Keratinocyte (primary cell): ENCODE measurements at regions not wholly inside any gene's neighbourhood (a gene's known extent, or its start where the extent isn't known, plus 50 kb on each side); places are given as distances from the start of the nearest gene placed in this dataset.

Experiments
- DNase-seq: peaks from one replicate; pipeline ENCODE4 v3.0.0-alpha.2; 2011; ENCODE audit warnings: low read depth, missing footprints, low spot score
- FAIRE-seq: peaks from 2 replicates; lab custom pipeline; 2011; peaks lifted over from hg19 to GRCh38; lab: Jason Lieb, UNC
- H2AFZ ChIP-seq: 2 replicates; pipeline ENCODE4 v1.6.0; 2012; ENCODE audit warnings: low read length, control low read depth, inconsistent platforms; ENCODE audit not compliant: control insufficient read depth
- H3K27ac ChIP-seq: 2 replicates; pipeline ENCODE4 v1.5.1; 2011; ENCODE audit warnings: low read length; ENCODE audit not compliant: control insufficient read depth, insufficient read depth
- H3K27me3 ChIP-seq: 3 replicates; pipeline ENCODE4 v1.6.0; 2011; ENCODE audit warnings: low read length; ENCODE audit not compliant: control insufficient read depth, insufficient read depth; ENCODE audit errors: extremely low read depth
- H3K36me3 ChIP-seq, 2 experiments: 2 replicates in 1 of 2; 3 replicates in 1 of 2; pipeline ENCODE4 v1.5.1; 2011; ENCODE audit warnings: low read length in 2 of 2, mild to moderate bottlenecking in 1 of 2; ENCODE audit not compliant: control insufficient read depth in 2 of 2, insufficient read depth in 2 of 2; ENCODE audit errors: extremely low read depth in 1 of 2
- H3K4me1 ChIP-seq: 3 replicates; pipeline ENCODE4 v1.5.1; 2011; ENCODE audit warnings: low read length; ENCODE audit not compliant: control insufficient read depth, insufficient read depth; ENCODE audit errors: extremely low read depth
- H3K4me2 ChIP-seq: 3 replicates; pipeline ENCODE4 v1.6.0; 2011; ENCODE audit warnings: low read depth, low read length; ENCODE audit not compliant: control insufficient read depth, insufficient read depth; ENCODE audit errors: extremely low read depth
- H3K4me3 ChIP-seq, 3 experiments: fragments of 200-600 bp in 1 of 3; sonication (generic) in 1 of 3; 2 replicates in 2 of 3; 3 replicates in 1 of 3; pipeline ENCODE4 v1.5.1; 2011 to 2016; ENCODE audit warnings: low read length in 3 of 3, mild to moderate bottlenecking in 3 of 3, control low read depth in 2 of 3, inconsistent platforms in 1 of 3, low read depth in 1 of 3, mixed read lengths in 1 of 3, mixed run types in 1 of 3, moderate library complexity in 1 of 3; ENCODE audit not compliant: control insufficient read depth in 2 of 3, insufficient read depth in 2 of 3; ENCODE audit errors: extremely low read depth in 1 of 3
- H3K79me2 ChIP-seq: 2 replicates; pipeline ENCODE4 v1.6.0; 2012; ENCODE audit warnings: low read length; ENCODE audit not compliant: control insufficient read depth, insufficient read depth
- H3K9ac ChIP-seq: 3 replicates; pipeline ENCODE4 v1.6.0; 2011; ENCODE audit warnings: low read length; ENCODE audit not compliant: control insufficient read depth, insufficient read depth; ENCODE audit errors: extremely low read depth
- H3K9me1 ChIP-seq: 3 replicates; pipeline ENCODE4 v1.6.0; 2011; ENCODE audit warnings: low read length; ENCODE audit not compliant: control insufficient read depth, insufficient read depth; ENCODE audit errors: extremely low read depth
- H3K9me3 ChIP-seq: 2 replicates; pipeline ENCODE4 v1.5.1; 2012; ENCODE audit warnings: low read depth, low read length; ENCODE audit not compliant: control insufficient read depth
- H4K20me1 ChIP-seq: 3 replicates; pipeline ENCODE4 v1.6.0; 2011; ENCODE audit warnings: low read length; ENCODE audit not compliant: control insufficient read depth, insufficient read depth; ENCODE audit errors: extremely low read depth
- EZH2 ChIP-seq: IDR thresholded peaks from one replicate; pipeline ENCODE4 v1.6.1; 2012; ENCODE audit warnings: inconsistent platforms, mild to moderate bottlenecking, low read length, moderate library complexity
- dilution Hi-C: fragments of 300-500 bp; cut with MboI; formaldehyde crosslinking; loops from one replicate; pipeline ENCODE4 v1.7.0; 2020; ENCODE audit warnings: low sequenced_read_pairs; ENCODE audit not compliant: extremely low pct_ligation_motif_present
- TF ChIP-seq, protein P1 (sequence below), 3 experiments: IDR thresholded peaks in 1 of 3; conservative IDR thresholded peaks in 1 of 3; optimal IDR thresholded peaks in 1 of 3; 2 replicates in 2 of 3; 3 replicates in 1 of 3; pipeline versions ENCODE3 to v1.5.1; 2011; ENCODE audit warnings: low read length in 3 of 3, mild to moderate bottlenecking in 3 of 3, moderate library complexity in 2 of 3, control low read depth in 1 of 3, inconsistent platforms in 1 of 3; ENCODE audit not compliant: insufficient read depth in 2 of 3; ENCODE audit errors: extremely low read depth in 1 of 3

DNA sequence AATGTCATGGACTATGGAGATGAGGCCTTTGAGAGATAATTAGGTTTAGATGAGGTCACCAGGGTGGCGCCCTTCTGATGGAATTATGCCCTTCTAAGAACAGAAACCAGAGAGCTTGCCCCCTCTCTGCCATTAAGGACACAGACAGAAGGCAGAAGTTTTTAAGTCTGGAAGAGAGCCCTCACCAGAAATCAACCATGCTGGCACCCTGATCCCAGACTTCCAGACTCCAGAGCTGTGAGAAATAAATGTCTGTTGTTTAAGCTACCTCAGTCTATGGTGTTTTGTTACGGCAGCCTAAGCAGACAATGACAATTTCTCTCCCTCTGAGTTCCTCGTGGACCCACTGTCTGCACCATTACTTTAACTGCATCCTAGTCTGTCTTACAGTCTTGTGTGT is 382.0 kb downstream of the GXYLT1 start:
- TF ChIP-seq, protein P1, sequence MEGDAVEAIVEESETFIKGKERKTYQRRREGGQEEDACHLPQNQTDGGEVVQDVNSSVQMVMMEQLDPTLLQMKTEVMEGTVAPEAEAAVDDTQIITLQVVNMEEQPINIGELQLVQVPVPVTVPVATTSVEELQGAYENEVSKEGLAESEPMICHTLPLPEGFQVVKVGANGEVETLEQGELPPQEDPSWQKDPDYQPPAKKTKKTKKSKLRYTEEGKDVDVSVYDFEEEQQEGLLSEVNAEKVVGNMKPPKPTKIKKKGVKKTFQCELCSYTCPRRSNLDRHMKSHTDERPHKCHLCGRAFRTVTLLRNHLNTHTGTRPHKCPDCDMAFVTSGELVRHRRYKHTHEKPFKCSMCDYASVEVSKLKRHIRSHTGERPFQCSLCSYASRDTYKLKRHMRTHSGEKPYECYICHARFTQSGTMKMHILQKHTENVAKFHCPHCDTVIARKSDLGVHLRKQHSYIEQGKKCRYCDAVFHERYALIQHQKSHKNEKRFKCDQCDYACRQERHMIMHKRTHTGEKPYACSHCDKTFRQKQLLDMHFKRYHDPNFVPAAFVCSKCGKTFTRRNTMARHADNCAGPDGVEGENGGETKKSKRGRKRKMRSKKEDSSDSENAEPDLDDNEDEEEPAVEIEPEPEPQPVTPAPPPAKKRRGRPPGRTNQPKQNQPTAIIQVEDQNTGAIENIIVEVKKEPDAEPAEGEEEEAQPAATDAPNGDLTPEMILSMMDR (optimal IDR thresholded peaks at IDR 0.05 in 1 of 3, IDR thresholded peaks at IDR 0.05 in 1 of 3, conservative IDR thresholded peaks at IDR 0.05 in 1 of 3; ENCODE audit: extremely low read depth in 1 of 3, insufficient read depth in 2 of 3, low read length in 3 of 3), result no peak
- no peak for TF ChIP-seq EZH2
- Histone ChIP-seq H4K20me1 (no peaks in the 10 kb centered on the region), H3K4me2 (no peak overlapping the region), H3K27ac (no peak overlapping the region), H3K27me3 (no peaks in the 10 kb centered on the region), H3K36me3 (no peaks in the 10 kb centered on the region), H3K79me2 (no peaks in the 10 kb centered on the region), H3K4me1 (no peaks in the 10 kb centered on the region), H2AFZ (no peak overlapping the region), H3K9me1 (no peaks in the 10 kb centered on the region), H3K4me3 (no peak overlapping the region), H3K9ac (no peak overlapping the region), H3K9me3 (no peaks in the 10 kb centered on the region)
- no peak for FAIRE-seq
- no peak for DNase-seq
- dilution Hi-C loops, result no loop called here

DNA sequence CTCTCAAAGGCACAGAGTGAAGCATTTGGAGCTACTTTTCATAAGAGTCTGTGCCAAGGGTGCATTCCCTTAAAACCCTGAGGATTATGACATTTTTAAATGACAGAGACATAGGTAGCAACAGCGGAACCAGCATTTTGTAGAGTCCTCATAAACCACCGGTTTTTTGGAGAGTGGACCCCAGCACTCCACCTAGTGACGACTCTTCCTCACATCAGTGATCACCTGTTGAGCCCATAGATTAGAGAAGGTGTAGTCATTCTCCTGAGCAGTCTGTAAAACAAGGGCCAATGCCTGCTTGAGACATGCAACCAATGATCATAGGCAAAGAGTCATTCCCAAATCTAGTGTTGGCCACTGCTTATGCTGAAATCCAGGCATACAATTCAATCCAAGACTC is 399.1 kb downstream of the GXYLT1 start:
- no peaks in the 10 kb centered on the region for H3K4me1 ChIP-seq
- H3K4me2 ChIP-seq, result no peak overlapping the region
- H3K79me2 ChIP-seq, result no peaks in the 10 kb centered on the region
- TF ChIP-seq EZH2, result no peak
- TF ChIP-seq, protein P1 (optimal IDR thresholded peaks at IDR 0.05 in 1 of 3, IDR thresholded peaks at IDR 0.05 in 1 of 3, conservative IDR thresholded peaks at IDR 0.05 in 1 of 3; ENCODE audit: extremely low read depth in 1 of 3, insufficient read depth in 2 of 3, low read length in 3 of 3), result no peak
- no peak for FAIRE-seq
- dilution Hi-C loops, result no loop called here
- no peak overlapping the region for H3K27ac ChIP-seq
- H3K9me3 ChIP-seq, result no peaks in the 10 kb centered on the region
- no peaks in the 10 kb centered on the region for H4K20me1 ChIP-seq
- no peak overlapping the region for H3K9ac ChIP-seq
- no peak for DNase-seq
- no peak overlapping the region for H2AFZ ChIP-seq
- H3K27me3 ChIP-seq, result no peaks in the 10 kb centered on the region
- no peaks in the 10 kb centered on the region for H3K36me3 ChIP-seq
- no peaks in the 10 kb centered on the region for H3K9me1 ChIP-seq
- no peak overlapping the region for H3K4me3 ChIP-seq
